SK-N-SH (cell line): ENCODE measurements at regions not wholly inside any gene's neighbourhood (a gene's known extent, or its start where the extent isn't known, plus 50 kb on each side); places are given as distances from the start of the nearest gene placed in this dataset.

Source experiments
- CHD2 ChIP-seq: fragments of 150-350 bp; IDR thresholded peaks from 2 replicates; pipeline ENCODE4 v1.6.1; 2018; ENCODE audit warnings: low read length; ENCODE audit not compliant: partially characterized antibody
- EP300 ChIP-seq, 2 experiments: IDR thresholded peaks; 2 replicates each; pipeline versions ENCODE4 v1.4.0 to v1.6.1; 2012; ENCODE audit warnings: borderline replicate concordance in 1 of 2, low read depth in 1 of 2, low read length in 1 of 2
- SIN3A ChIP-seq: IDR thresholded peaks from 2 replicates; pipeline ENCODE4 v1.6.1; 2012; ENCODE audit warnings: low read depth, mild to moderate bottlenecking, low read length, moderate library complexity, borderline replicate concordance
- TF ChIP-seq, protein P1 (sequence below): fragments of 200-600 bp; sonication (generic); IDR thresholded peaks from 2 replicates; pipeline ENCODE4 v1.6.1; 2017; ENCODE audit warnings: antibody characterized with exemption, mild to moderate bottlenecking, moderate library complexity
- TF ChIP-seq, protein P2 (sequence below): IDR thresholded peaks from 2 replicates; pipeline ENCODE4 v1.4.0; 2012; ENCODE audit warnings: low read depth

- TF ChIP-seq, protein P1, sequence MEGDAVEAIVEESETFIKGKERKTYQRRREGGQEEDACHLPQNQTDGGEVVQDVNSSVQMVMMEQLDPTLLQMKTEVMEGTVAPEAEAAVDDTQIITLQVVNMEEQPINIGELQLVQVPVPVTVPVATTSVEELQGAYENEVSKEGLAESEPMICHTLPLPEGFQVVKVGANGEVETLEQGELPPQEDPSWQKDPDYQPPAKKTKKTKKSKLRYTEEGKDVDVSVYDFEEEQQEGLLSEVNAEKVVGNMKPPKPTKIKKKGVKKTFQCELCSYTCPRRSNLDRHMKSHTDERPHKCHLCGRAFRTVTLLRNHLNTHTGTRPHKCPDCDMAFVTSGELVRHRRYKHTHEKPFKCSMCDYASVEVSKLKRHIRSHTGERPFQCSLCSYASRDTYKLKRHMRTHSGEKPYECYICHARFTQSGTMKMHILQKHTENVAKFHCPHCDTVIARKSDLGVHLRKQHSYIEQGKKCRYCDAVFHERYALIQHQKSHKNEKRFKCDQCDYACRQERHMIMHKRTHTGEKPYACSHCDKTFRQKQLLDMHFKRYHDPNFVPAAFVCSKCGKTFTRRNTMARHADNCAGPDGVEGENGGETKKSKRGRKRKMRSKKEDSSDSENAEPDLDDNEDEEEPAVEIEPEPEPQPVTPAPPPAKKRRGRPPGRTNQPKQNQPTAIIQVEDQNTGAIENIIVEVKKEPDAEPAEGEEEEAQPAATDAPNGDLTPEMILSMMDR: no peak
- TF ChIP-seq CHD2 (no peak), SIN3A (no peak), EP300 (IDR thresholded peaks at IDR 0.05; ENCODE audit: borderline replicate concordance in 1 of 2, low read depth in 1 of 2, low read length in 1 of 2) (no peak)
- TF ChIP-seq, protein P2, sequence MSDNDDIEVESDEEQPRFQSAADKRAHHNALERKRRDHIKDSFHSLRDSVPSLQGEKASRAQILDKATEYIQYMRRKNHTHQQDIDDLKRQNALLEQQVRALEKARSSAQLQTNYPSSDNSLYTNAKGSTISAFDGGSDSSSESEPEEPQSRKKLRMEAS: no peak
Measured at GRCh38 chr2:61758159-61758558, 95.7 kb downstream of the FAM161A start.
